ENCODE measurements at regions not wholly inside any gene's neighbourhood (a gene's known extent, or its start where the extent isn't known, plus 50 kb on each side); places are given as distances from the start of the nearest gene placed in this dataset.

- Histone ChIP-seq H3K4me3 (no peak overlapping the region), H3K27ac (no peak overlapping the region), H3K36me3 (no peaks in the 10 kb centered on the region), H3K27me3 (no peaks in the 10 kb centered on the region), H3K4me1 (no peaks in the 10 kb centered on the region), H3K9me3 (no peaks in the 10 kb centered on the region)
- intact Hi-C loops (cut with DNase I; ENCODE audit: low total_unique reads) = no loop called here
- TF ChIP-seq POLR2A (IDR thresholded peaks at IDR 0.05) (no peak), POLR2AphosphoS5 (IDR thresholded peaks at IDR 0.05) (no peak), CTCF (IDR thresholded peaks at IDR 0.05) (no peak), EP300 (IDR thresholded peaks at IDR 0.05; ENCODE audit: low read depth) (no peak)
- 70% methylated on average over 4 of the region's 4 CpGs for WGBS, 2 donors (ENCODE audit: low coverage in 1 of 2)
- in situ Hi-C loops (cut with MboI; ENCODE audit: low pct_ligation_motif_present in 1 of 4, low pct_unique_long_range_greater_than_20kb in 1 of 4, low sequenced_read_pairs in 3 of 4) = no loop called here
- DNase-seq = no peak
Observed at GRCh38 chr9:36521148-36521547, 51.5 kb upstream of the MELK start.

- in situ Hi-C loops (cut with MboI; ENCODE audit: low pct_ligation_motif_present in 1 of 4, low pct_unique_long_range_greater_than_20kb in 1 of 4, low sequenced_read_pairs in 3 of 4) (no loop called here), intact Hi-C loops (cut with DNase I; ENCODE audit: low total_unique reads) (no loop called here)
- H3K4me1 ChIP-seq = no peaks in the 10 kb centered on the region
- no peaks in the 10 kb centered on the region for H3K36me3 ChIP-seq
- H3K4me3 ChIP-seq = no peak overlapping the region
- H3K27me3 ChIP-seq = no peaks in the 10 kb centered on the region
- no peaks in the 10 kb centered on the region for H3K9me3 ChIP-seq
- no peak for DNase-seq
- no peak for TF ChIP-seq POLR2A (IDR thresholded peaks at IDR 0.05)
- no peak for TF ChIP-seq CTCF (IDR thresholded peaks at IDR 0.05)
- TF ChIP-seq POLR2AphosphoS5 (IDR thresholded peaks at IDR 0.05) = no peak
- TF ChIP-seq EP300 (IDR thresholded peaks at IDR 0.05; ENCODE audit: low read depth) = no peak
- no peak overlapping the region for H3K27ac ChIP-seq
Observed at GRCh38 chr9:36517131-36517530, 55.6 kb upstream of the MELK start.

GRCh38 chr9:36504156-36504555 is 68.5 kb upstream of the MELK start:
- 58 to 81% methylated on average over 4 of the region's 4 CpGs for WGBS, 2 donors (ENCODE audit: low coverage in 1 of 2)
- H3K4me3 ChIP-seq = no peak overlapping the region
- in situ Hi-C loops (cut with MboI; ENCODE audit: low pct_ligation_motif_present in 1 of 4, low pct_unique_long_range_greater_than_20kb in 1 of 4, low sequenced_read_pairs in 3 of 4) (no loop called here), intact Hi-C loops (cut with DNase I; ENCODE audit: low total_unique reads) (no loop called here)
- TF ChIP-seq EP300 (IDR thresholded peaks at IDR 0.05; ENCODE audit: low read depth) (no peak), POLR2AphosphoS5 (IDR thresholded peaks at IDR 0.05) (no peak), POLR2A (IDR thresholded peaks at IDR 0.05) (no peak), CTCF (IDR thresholded peaks at IDR 0.05) (no peak)
- DNase-seq = no peak
- no peaks in the 10 kb centered on the region for H3K36me3 ChIP-seq
- H3K27me3 ChIP-seq = peaks cover 9% of the 10 kb centered on the region
- H3K4me1 ChIP-seq = no peaks in the 10 kb centered on the region
- no peaks in the 10 kb centered on the region for H3K9me3 ChIP-seq
- H3K27ac ChIP-seq = no peak overlapping the region

GRCh38 chr9:36503172-36504088 is 69.3 kb upstream of the MELK start:
- H3K27ac ChIP-seq = no peak overlapping the region
- WGBS, 2 donors (ENCODE audit: low coverage in 1 of 2) = 69 to 100% methylated on average over 1 to 6 of the region's 6 CpGs
- TF ChIP-seq CTCF (IDR thresholded peaks at IDR 0.05) = no peak
- TF ChIP-seq EP300 (IDR thresholded peaks at IDR 0.05; ENCODE audit: low read depth) = no peak
- TF ChIP-seq POLR2AphosphoS5 (IDR thresholded peaks at IDR 0.05) = no peak
- TF ChIP-seq POLR2A (IDR thresholded peaks at IDR 0.05) = no peak
- no peak for DNase-seq
- intact Hi-C loops (cut with DNase I; ENCODE audit: low total_unique reads) = no loop called here
- H3K4me3 ChIP-seq = no peak overlapping the region
- in situ Hi-C loops (cut with MboI; ENCODE audit: low pct_ligation_motif_present in 1 of 4, low pct_unique_long_range_greater_than_20kb in 1 of 4, low sequenced_read_pairs in 3 of 4) = no loop called here
- H3K27me3 ChIP-seq = peaks cover 3% of the 10 kb centered on the region
- H3K4me1 ChIP-seq = no peaks in the 10 kb centered on the region
- no peaks in the 10 kb centered on the region for H3K9me3 ChIP-seq
- no peaks in the 10 kb centered on the region for H3K36me3 ChIP-seq

Measured in transverse colon (tissue), 4 donors.